ENCODE measurements at regions not wholly inside any gene's neighbourhood (a gene's known extent, or its start where the extent isn't known, plus 50 kb on each side); places are given as distances from the start of the nearest gene placed in this dataset.

DNA sequence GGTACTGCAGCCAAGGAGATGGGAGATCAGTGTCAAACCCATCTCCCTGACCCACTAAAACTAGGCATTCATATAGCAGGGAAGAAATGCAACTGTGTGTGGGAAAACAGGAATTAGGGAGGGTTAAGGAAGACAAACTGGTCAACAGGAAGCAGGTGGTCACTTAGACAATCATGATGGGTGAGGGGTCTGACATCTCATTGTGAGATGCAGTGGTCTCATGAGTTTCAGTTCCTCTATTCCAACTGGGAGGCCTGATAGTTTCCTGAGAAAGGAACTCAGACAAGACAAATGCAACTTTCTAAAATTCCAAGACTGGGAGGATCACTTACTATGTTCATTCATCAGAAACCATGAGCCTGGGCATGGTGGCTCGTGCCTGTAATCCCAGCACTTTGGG lies 361.4 kb upstream of the C16orf82 start:
- TF ChIP-seq FOS (IDR thresholded peaks at IDR 0.05; ENCODE audit: borderline replicate concordance, extremely low read depth, insufficient read length): no peak
- TF ChIP-seq RB1 (IDR thresholded peaks at IDR 0.05; ENCODE audit: borderline replicate concordance): no peak
- TF ChIP-seq, protein P1, sequence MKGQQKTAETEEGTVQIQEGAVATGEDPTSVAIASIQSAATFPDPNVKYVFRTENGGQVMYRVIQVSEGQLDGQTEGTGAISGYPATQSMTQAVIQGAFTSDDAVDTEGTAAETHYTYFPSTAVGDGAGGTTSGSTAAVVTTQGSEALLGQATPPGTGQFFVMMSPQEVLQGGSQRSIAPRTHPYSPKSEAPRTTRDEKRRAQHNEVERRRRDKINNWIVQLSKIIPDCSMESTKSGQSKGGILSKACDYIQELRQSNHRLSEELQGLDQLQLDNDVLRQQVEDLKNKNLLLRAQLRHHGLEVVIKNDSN (IDR thresholded peaks at IDR 0.05; ENCODE audit: borderline replicate concordance, extremely low read length, insufficient read depth, low read depth, low read length): no peak
- TF ChIP-seq TCF7 (IDR thresholded peaks at IDR 0.05; ENCODE audit: borderline replicate concordance): no peak
- TF ChIP-seq RAD21 (IDR thresholded peaks at IDR 0.05; ENCODE audit: insufficient read depth, low read depth, low read length): no peak
- TF ChIP-seq, protein P2, sequence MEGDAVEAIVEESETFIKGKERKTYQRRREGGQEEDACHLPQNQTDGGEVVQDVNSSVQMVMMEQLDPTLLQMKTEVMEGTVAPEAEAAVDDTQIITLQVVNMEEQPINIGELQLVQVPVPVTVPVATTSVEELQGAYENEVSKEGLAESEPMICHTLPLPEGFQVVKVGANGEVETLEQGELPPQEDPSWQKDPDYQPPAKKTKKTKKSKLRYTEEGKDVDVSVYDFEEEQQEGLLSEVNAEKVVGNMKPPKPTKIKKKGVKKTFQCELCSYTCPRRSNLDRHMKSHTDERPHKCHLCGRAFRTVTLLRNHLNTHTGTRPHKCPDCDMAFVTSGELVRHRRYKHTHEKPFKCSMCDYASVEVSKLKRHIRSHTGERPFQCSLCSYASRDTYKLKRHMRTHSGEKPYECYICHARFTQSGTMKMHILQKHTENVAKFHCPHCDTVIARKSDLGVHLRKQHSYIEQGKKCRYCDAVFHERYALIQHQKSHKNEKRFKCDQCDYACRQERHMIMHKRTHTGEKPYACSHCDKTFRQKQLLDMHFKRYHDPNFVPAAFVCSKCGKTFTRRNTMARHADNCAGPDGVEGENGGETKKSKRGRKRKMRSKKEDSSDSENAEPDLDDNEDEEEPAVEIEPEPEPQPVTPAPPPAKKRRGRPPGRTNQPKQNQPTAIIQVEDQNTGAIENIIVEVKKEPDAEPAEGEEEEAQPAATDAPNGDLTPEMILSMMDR (IDR thresholded peaks at IDR 0.05 in 2 of 3, conservative IDR thresholded peaks at IDR 0.05 in 1 of 3; ENCODE audit: control insufficient read depth in 2 of 3, extremely low read depth in 1 of 3, insufficient read depth in 1 of 3, low read depth in 3 of 3, low read length in 3 of 3): no peak
- no peak for TF ChIP-seq EZH2 (IDR thresholded peaks at IDR 0.05; ENCODE audit: borderline replicate concordance, control insufficient read depth, low read depth, low read length)
- no peak for TF ChIP-seq HCFC1 (IDR thresholded peaks at IDR 0.05; ENCODE audit: low read length)
- no peak for TF ChIP-seq MEF2A (IDR thresholded peaks at IDR 0.05; ENCODE audit: insufficient read depth, low read depth, low read length)
- no peak for TF ChIP-seq HDAC2 (IDR thresholded peaks at IDR 0.05)
- TF ChIP-seq SIN3A (IDR thresholded peaks at IDR 0.05; ENCODE audit: low read depth, low read length): no peak
- TF ChIP-seq SMAD1 (IDR thresholded peaks at IDR 0.05; ENCODE audit: low read depth, partially characterized antibody): no peak
- no peak for TF ChIP-seq RCOR1 (conservative IDR thresholded peaks at IDR 0.05; ENCODE audit: low read depth, low read length)
- TF ChIP-seq MXI1 (IDR thresholded peaks at IDR 0.05; ENCODE audit: low read depth, low read length): no peak

Data from GM12878 (cell line).